RWPE2 (cell line): ENCODE measurements at regions not wholly inside any gene's neighbourhood (a gene's known extent, or its start where the extent isn't known, plus 50 kb on each side); places are given as distances from the start of the nearest gene placed in this dataset.

Experiments
- ATAC-seq: fragments of 200-7000 bp; cut with Tn5 transposase; 3 replicates; pipeline ENCODE4 v1.9.1; 2021; ENCODE audit warnings: low read depth
- DNase-seq: peaks from one replicate; pipeline ENCODE4 v3.0.0-alpha.2; 2020; ENCODE audit warnings: low spot score
- H3K27ac ChIP-seq: fragments of 450-650 bp; 2 replicates; pipeline ENCODE4 v1.5.1; 2017; ENCODE audit warnings: mild to moderate bottlenecking; ENCODE audit not compliant: poor library complexity, severe bottlenecking
- H3K27me3 ChIP-seq: fragments of 250-450 bp; sonication (Bioruptor Pico); 2 replicates; pipeline ENCODE4 v1.5.1; 2021; ENCODE audit warnings: mild to moderate bottlenecking, moderate library complexity; ENCODE audit not compliant: insufficient read depth, poor library complexity, severe bottlenecking
- H3K36me3 ChIP-seq: fragments of 250-450 bp; sonication (Bioruptor Pico); 2 replicates; pipeline ENCODE4 v1.5.1; 2020; ENCODE audit warnings: low read depth, mild to moderate bottlenecking, moderate library complexity
- H3K4me1 ChIP-seq: fragments of 250-450 bp; sonication (Bioruptor Pico); 2 replicates; pipeline ENCODE4 v1.5.1; 2021; ENCODE audit warnings: mild to moderate bottlenecking, moderate library complexity; ENCODE audit not compliant: insufficient read depth, poor library complexity, severe bottlenecking
- H3K4me3 ChIP-seq: fragments of 250-450 bp; sonication (Bioruptor Pico); 2 replicates; pipeline ENCODE4 v1.5.1; 2021; ENCODE audit warnings: mild to moderate bottlenecking, moderate library complexity; ENCODE audit not compliant: severe bottlenecking
- H3K9me3 ChIP-seq: fragments of 250-450 bp; sonication (Bioruptor Pico); 2 replicates; pipeline ENCODE4 v1.5.1; 2021; ENCODE audit warnings: mild to moderate bottlenecking, moderate library complexity; ENCODE audit not compliant: severe bottlenecking
- CTCF ChIP-seq: fragments of 450-650 bp; IDR thresholded peaks from one replicate; pipeline ENCODE4 v1.5.1; 2017; ENCODE audit warnings: mild to moderate bottlenecking, moderate library complexity; ENCODE audit not compliant: poor library complexity, severe bottlenecking

- Histone ChIP-seq H3K4me1 (no peaks in the 10 kb centered on the region), H3K36me3 (no peaks in the 10 kb centered on the region), H3K9me3 (no peaks in the 10 kb centered on the region), H3K27me3 (no peaks in the 10 kb centered on the region), H3K4me3 (no peak overlapping the region), H3K27ac (no peak overlapping the region)
- ATAC-seq (no peak), DNase-seq (no peak)
- no peak for TF ChIP-seq CTCF
Observed at GRCh38 chr10:28815681-28816080, 138.4 kb downstream of the BAMBI start.

DNA sequence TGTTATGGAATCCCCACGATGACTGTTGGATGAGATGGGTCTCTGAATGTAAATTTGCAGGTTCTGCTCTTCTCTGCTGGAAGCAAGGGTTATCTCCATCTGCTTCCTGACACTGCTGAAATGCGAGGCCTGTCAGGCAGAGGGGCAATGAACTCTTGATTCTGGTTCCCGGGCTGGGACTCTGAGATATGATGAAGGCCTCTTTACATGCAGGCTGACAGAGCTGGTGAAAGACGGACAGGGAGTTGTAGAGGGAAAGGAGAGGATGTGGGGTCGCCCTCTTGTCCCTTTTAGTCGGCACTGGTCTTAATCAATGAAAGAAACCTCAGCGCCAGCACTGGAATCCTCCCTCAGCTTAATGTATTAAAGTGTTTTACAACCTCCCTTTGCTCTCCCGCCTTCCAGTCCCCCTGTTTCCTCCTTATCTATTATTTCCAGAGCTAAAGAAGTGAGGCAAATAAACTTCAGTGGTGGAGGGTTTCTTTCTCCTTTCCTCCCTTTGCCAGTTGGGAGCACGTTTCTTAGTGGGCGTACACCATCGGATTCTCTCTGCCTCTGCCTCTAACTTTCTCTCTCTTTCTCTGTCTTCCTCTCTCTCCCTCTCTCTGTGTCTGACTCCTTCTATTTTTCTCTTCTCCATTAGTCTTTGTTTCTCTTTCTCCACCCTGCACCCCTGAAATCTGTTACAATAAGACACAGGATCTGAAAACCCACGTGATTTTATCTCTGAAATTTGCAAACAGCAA lies 145.6 kb downstream of the BAMBI start:
- no peaks in the 10 kb centered on the region for H3K9me3 ChIP-seq
- H3K27me3 ChIP-seq, result peaks cover 8% of the 10 kb centered on the region
- no peak for TF ChIP-seq CTCF
- ATAC-seq, result no peak
- no peaks in the 10 kb centered on the region for H3K36me3 ChIP-seq
- no peak overlapping the region for H3K4me3 ChIP-seq
- no peak for DNase-seq
- H3K4me1 ChIP-seq, result no peaks in the 10 kb centered on the region
- H3K27ac ChIP-seq, result no peak overlapping the region

- no peak for ATAC-seq
- Histone ChIP-seq H3K4me3 (no peak overlapping the region), H3K4me1 (no peaks in the 10 kb centered on the region), H3K36me3 (no peaks in the 10 kb centered on the region), H3K9me3 (no peaks in the 10 kb centered on the region), H3K27me3 (peaks cover 8% of the 10 kb centered on the region), H3K27ac (no peak overlapping the region)
- no peak for DNase-seq
- TF ChIP-seq CTCF, result no peak
Observed at GRCh38 chr10:28823501-28824075, 146.3 kb downstream of the BAMBI start.

DNA sequence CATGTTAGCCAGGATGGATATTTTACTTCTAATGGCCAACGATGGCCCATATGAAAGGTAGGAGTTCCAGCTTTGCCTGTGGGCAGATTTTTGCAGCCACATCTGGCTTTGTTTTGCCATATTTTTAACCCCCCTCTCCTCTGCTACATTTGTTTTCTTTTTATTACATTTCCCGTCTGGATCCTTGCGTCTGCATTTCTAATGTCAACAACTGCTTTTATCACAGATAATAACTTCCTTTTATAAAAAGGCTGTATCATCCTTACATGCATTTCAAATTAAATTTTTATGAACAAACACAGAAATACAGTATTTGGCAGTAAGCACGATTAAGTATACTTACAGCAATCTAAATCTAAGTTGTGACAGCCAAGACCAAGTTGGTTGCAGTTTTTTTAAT lies 156.0 kb downstream of the BAMBI start:
- TF ChIP-seq CTCF, result no peak
- no peak for ATAC-seq
- no peak for DNase-seq
- H3K9me3 ChIP-seq, result no peaks in the 10 kb centered on the region
- no peak overlapping the region for H3K27ac ChIP-seq
- no peak overlapping the region for H3K4me3 ChIP-seq
- H3K27me3 ChIP-seq, result no peaks in the 10 kb centered on the region
- H3K36me3 ChIP-seq, result no peaks in the 10 kb centered on the region
- H3K4me1 ChIP-seq, result no peaks in the 10 kb centered on the region

GRCh38 chr10:28836435-28836743 lies 159.1 kb downstream of the BAMBI start:
- ATAC-seq, result no peak
- no peaks in the 10 kb centered on the region for H3K4me1 ChIP-seq
- no peak for TF ChIP-seq CTCF

More at GRCh38 chr10:28836435-28836743, 159.1 kb downstream of the BAMBI start:
- no peak overlapping the region for H3K27ac ChIP-seq
- DNase-seq, result no peak
- no peak overlapping the region for H3K4me3 ChIP-seq
- H3K9me3 ChIP-seq, result no peaks in the 10 kb centered on the region
- no peaks in the 10 kb centered on the region for H3K27me3 ChIP-seq
- H3K36me3 ChIP-seq, result no peaks in the 10 kb centered on the region
